HG02642 (cell line): ENCODE measurements at regions not wholly inside any gene's neighbourhood (a gene's known extent, or its start where the extent isn't known, plus 50 kb on each side); places are given as distances from the start of the nearest gene placed in this dataset.

ENCODE experiments used
- ATAC-seq: cut with Tn5 transposase; IDR thresholded peaks from one replicate; pipeline ENCODE4 v1.9.1; 2021; ENCODE audit warnings: mild to moderate bottlenecking; ENCODE audit not compliant: unreplicated experiment, poor library complexity

GRCh38 chr20:23234311-23235078 is 116.1 kb upstream of the NXT1 start:
- ATAC-seq = no peak

- ATAC-seq = no peak
These were observed 117.2 kb upstream of the NXT1 start for GRCh38 chr20:23233341-23233740.

- no peak for ATAC-seq
These were observed 117.8 kb upstream of the NXT1 start for GRCh38 chr20:23232679-23233308.

GRCh38 chr20:23232219-23232581 is 118.4 kb upstream of the NXT1 start:
- ATAC-seq = no peak

- ATAC-seq = no peak
These were observed 118.9 kb upstream of the NXT1 start for GRCh38 chr20:23231561-23232218.

GRCh38 chr20:23230766-23231385 is 119.7 kb upstream of the NXT1 start:
- no peak for ATAC-seq

- ATAC-seq = no peak
These were observed 120.6 kb upstream of the NXT1 start for GRCh38 chr20:23229989-23230388.

GRCh38 chr20:23228912-23229311 is 121.7 kb upstream of the NXT1 start:
- no peak for ATAC-seq

GRCh38 chr20:23227976-23228375 is 122.6 kb upstream of the NXT1 start:
- ATAC-seq = no peak

- no peak for ATAC-seq
These were observed 123.3 kb upstream of the NXT1 start for GRCh38 chr20:23227274-23227673.

- no peak for ATAC-seq
These were observed 123.9 kb upstream of the NXT1 start for GRCh38 chr20:23226612-23227265.

GRCh38 chr20:23225407-23226060 is 125.1 kb upstream of the NXT1 start:
- no peak for ATAC-seq

GRCh38 chr20:23224806-23225205 is 125.8 kb upstream of the NXT1 start:
- ATAC-seq = no peak

GRCh38 chr20:23223908-23224580 is 126.5 kb upstream of the NXT1 start:
- ATAC-seq = no peak

GRCh38 chr20:23222531-23223200 is 127.9 kb upstream of the NXT1 start:
- no peak for ATAC-seq

GRCh38 chr20:23217023-23217422 is 130.9 kb upstream of the CD93 start:
- ATAC-seq = no peak

- no peak for ATAC-seq
These were observed 129.3 kb upstream of the CD93 start for GRCh38 chr20:23215344-23215995.

- ATAC-seq = no peak
These were observed 128.8 kb upstream of the CD93 start for GRCh38 chr20:23214903-23215302.
